ENCODE measurements at regions not wholly inside any gene's neighbourhood (a gene's known extent, or its start where the extent isn't known, plus 50 kb on each side); places are given as distances from the start of the nearest gene placed in this dataset.

DNA sequence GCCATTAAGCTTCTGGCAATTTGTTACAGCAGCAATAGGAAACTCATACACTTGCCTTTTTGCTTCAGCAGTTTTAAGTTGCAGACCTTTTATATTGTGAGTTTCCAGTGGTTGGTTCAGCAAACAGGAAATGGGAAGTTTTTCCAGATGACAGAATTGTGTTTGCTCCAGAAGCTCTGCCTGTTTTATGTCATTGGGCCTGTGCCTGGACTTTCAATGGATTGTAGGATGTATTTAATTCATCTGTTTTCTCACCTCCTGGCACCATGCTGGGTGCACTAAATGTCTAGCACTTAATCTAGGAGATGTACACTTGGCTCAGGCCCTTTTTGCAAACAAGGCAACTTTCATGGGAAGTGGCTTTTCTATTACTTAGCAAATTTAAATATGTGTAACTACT lies 100.4 kb upstream of the CLINT1 start:
- DNase-seq: no peak
- no peaks in the 10 kb centered on the region for H3K9me3 ChIP-seq
- no peaks in the 10 kb centered on the region for H3K4me1 ChIP-seq
- H3K27ac ChIP-seq: no peak overlapping the region
- TF ChIP-seq, protein P1, sequence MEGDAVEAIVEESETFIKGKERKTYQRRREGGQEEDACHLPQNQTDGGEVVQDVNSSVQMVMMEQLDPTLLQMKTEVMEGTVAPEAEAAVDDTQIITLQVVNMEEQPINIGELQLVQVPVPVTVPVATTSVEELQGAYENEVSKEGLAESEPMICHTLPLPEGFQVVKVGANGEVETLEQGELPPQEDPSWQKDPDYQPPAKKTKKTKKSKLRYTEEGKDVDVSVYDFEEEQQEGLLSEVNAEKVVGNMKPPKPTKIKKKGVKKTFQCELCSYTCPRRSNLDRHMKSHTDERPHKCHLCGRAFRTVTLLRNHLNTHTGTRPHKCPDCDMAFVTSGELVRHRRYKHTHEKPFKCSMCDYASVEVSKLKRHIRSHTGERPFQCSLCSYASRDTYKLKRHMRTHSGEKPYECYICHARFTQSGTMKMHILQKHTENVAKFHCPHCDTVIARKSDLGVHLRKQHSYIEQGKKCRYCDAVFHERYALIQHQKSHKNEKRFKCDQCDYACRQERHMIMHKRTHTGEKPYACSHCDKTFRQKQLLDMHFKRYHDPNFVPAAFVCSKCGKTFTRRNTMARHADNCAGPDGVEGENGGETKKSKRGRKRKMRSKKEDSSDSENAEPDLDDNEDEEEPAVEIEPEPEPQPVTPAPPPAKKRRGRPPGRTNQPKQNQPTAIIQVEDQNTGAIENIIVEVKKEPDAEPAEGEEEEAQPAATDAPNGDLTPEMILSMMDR (IDR thresholded peaks at IDR 0.05): no peak
- no peak for ATAC-seq
- no peak overlapping the region for H3K4me3 ChIP-seq
- no peaks in the 10 kb centered on the region for H3K27me3 ChIP-seq
- H3K36me3 ChIP-seq: no peaks in the 10 kb centered on the region
- FAIRE-seq: no peak
- intact Hi-C loops (cut with DNase I): no loop called here

DNA sequence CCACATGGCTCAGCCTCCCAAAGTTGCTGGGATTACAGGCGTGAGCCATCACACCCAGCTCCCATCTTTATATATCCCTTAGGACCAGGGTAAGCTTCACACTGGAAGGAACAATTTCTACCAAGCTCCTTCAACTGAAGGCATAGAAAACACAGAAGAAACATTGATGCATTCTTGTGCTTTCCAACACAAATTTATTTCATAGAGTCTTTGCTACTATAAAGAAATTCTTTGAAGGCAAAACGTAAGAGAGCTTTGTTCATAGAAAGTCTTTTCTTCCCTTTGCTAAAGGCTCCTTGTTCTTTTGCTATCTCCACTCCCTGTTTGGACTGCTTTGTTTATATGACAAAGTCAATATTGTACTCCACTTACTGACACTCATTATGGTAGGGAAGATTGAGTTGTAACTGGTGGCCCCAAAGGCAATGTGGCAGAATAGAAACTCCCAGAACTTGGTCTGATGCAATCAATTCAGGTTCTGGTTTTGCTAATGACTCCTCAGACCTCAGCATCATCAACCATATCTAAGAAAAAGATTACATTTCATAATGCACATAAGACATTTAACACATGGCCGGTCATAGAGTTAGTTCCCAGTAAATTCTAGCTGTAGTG lies 97.4 kb upstream of the CLINT1 start:
- DNase-seq (no peak), ATAC-seq (no peak), FAIRE-seq (no peak)
- no peak overlapping the region for H3K4me3 ChIP-seq
- H3K4me1 ChIP-seq: no peaks in the 10 kb centered on the region
- intact Hi-C loops (cut with DNase I): no loop called here
- no peak overlapping the region for H3K27ac ChIP-seq
- H3K9me3 ChIP-seq: no peaks in the 10 kb centered on the region
- WGBS, 2 donors: 56 to 65% methylated on average over 3 of the region's 3 CpGs
- TF ChIP-seq, protein P1 (IDR thresholded peaks at IDR 0.05): no peak
- no peaks in the 10 kb centered on the region for H3K27me3 ChIP-seq
- no peaks in the 10 kb centered on the region for H3K36me3 ChIP-seq

DNA sequence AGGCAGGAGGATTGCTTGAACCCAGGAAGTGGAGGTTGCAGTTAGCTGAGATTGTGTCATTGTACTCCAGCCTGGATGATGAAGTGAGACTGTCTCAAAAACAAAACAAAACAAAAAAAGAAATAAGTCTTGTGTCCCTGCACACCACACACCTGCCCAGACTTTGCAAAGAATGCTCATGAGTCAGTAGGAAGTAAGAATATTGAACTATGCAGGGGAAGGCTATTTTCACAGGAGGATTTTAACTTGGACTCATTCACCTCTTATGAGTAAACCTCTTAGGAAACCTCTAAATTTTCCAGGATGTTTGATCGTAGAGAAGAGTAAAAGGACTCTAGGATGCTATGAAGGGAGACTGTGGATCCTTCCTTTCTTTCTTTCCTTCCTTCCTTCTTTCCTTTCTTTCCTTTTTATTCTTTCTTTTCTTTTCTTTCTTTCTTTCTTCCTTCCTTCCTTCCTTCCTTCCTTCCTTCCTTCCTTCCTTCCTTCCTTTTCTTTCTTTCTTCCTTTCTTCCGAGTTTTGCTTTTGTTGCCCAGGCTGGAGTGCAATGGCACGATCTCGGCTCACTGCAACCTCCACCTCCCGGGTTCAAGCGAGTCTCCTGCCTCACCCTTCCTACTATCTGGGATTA lies 96.7 kb upstream of the CLINT1 start:
- no peak overlapping the region for H3K4me3 ChIP-seq
- WGBS, 2 donors: 92 to 93% methylated on average over 6 of the region's 6 CpGs
- no peaks in the 10 kb centered on the region for H3K27me3 ChIP-seq
- TF ChIP-seq, protein P1 (IDR thresholded peaks at IDR 0.05): no peak
- ATAC-seq: no peak
- FAIRE-seq: no peak
- H3K36me3 ChIP-seq: no peaks in the 10 kb centered on the region
- intact Hi-C loops (cut with DNase I): no loop called here
- no peak overlapping the region for H3K27ac ChIP-seq
- H3K4me1 ChIP-seq: no peaks in the 10 kb centered on the region
- no peak for DNase-seq
- H3K9me3 ChIP-seq: no peaks in the 10 kb centered on the region

DNA sequence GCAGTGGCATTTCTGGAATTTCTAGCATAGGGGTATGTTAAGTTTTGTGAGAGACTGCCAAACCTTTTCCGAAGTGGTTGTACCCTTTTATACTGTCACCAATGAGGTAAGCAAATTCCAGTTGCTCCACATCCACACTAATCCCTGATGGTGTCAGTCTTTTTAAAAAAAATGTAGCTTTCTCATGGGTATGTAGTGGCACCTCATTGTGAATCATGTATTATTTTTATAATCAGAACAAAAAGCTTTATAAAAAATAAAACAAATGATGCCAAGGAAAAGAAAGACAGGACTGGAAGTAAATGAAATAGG lies 93.4 kb upstream of the CLINT1 start:
- intact Hi-C loops (cut with DNase I): no loop called here
- H3K9me3 ChIP-seq: no peaks in the 10 kb centered on the region
- DNase-seq (no peak), ATAC-seq (no peak), FAIRE-seq (no peak)
- H3K27ac ChIP-seq: no peak overlapping the region
- H3K4me1 ChIP-seq: no peaks in the 10 kb centered on the region
- H3K36me3 ChIP-seq: no peaks in the 10 kb centered on the region
- WGBS, 2 donors: 78 to 84% methylated on average over 1 of the region's 1 CpG
- no peaks in the 10 kb centered on the region for H3K27me3 ChIP-seq
- TF ChIP-seq, protein P1 (IDR thresholded peaks at IDR 0.05): no peak
- H3K4me3 ChIP-seq: no peak overlapping the region

DNA sequence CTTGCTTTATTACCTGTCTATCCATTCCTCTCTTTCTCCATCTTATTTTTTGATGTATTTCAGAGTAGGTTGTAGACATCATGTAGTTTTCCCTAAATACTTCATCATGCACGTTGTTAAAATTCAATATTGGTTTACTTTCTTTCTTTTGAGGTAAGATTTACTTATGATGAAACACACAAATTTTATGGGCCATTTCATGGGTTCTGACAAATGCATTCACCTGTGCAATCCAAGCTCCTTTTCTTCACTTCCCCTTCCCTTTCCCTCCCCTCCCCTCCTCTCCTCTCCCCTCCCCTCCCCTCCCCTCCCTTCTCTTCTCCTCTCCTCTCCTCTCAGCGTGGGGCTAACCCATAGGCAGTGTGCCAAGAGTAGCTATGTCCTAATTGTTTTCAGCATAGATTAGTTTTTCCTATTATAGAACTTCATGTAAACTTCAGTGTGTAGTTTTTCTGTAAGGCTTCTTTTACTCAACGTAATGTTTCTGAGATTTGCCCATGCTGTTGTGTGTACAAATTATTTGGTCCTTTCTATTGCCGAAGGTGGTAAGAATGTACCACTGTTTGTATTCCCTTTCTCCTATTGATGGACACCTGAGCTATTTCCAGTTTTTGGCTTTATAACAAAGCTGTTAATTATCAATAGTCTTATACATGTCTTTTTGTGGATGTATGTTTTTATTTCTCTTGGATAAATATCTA lies 92.9 kb upstream of the CLINT1 start:
- Histone ChIP-seq H3K4me3 (no peak overlapping the region), H3K9me3 (no peaks in the 10 kb centered on the region), H3K4me1 (no peaks in the 10 kb centered on the region), H3K36me3 (no peaks in the 10 kb centered on the region), H3K27me3 (no peaks in the 10 kb centered on the region), H3K27ac (no peak overlapping the region)
- intact Hi-C loops (cut with DNase I): no loop called here
- 49 to 56% methylated on average over 4 of the region's 4 CpGs for WGBS, 2 donors
- TF ChIP-seq, protein P1 (IDR thresholded peaks at IDR 0.05): no peak
- no peak for FAIRE-seq
- DNase-seq: no peak
- no peak for ATAC-seq

Measured in pancreas (tissue), 10 donors.